Gastrocnemius medialis (tissue), 4 donors: ENCODE measurements at regions not wholly inside any gene's neighbourhood (a gene's known extent, or its start where the extent isn't known, plus 50 kb on each side); places are given as distances from the start of the nearest gene placed in this dataset.
A peak's percentile ranks its signal among the peaks of the same experiment; 100 is the strongest.

Experiments used
- ATAC-seq, 2 donors: fragments of 150-250 bp; one replicate each; pipeline ENCODE4 v1.9.1; 2016
- DNase-seq, 2 donors: peaks; one replicate each; pipeline ENCODE4 v3.0.0-alpha.2; 2019
- H3K27ac ChIP-seq, 4 donors: fragments of 200-600 bp; sonication (generic); 1 replicate in 1 of 4; 2 replicates in 3 of 4; pipeline ENCODE4 v1.5.1; 2016 to 2018; ENCODE audit warnings: mild to moderate bottlenecking in 2 of 4, moderate library complexity in 1 of 4
- H3K27me3 ChIP-seq, 3 donors: fragments of 200-600 bp; sonication (generic) in 2 of 3; 1 replicate in 1 of 3; 2 replicates in 2 of 3; pipeline versions ENCODE4 v1.5.1 to v1.6.0; 2016 to 2019; ENCODE audit warnings: mild to moderate bottlenecking in 1 of 3, moderate library complexity in 1 of 3
- H3K36me3 ChIP-seq, 2 donors: fragments of 200-600 bp; sonication (generic) in 1 of 2; one replicate each; pipeline ENCODE4 v1.5.1; 2017 to 2018
- H3K4me1 ChIP-seq, 2 donors: fragments of 200-600 bp; sonication (generic) in 1 of 2; one replicate each; pipeline ENCODE4 v1.5.1; 2016 to 2017; ENCODE audit warnings: mild to moderate bottlenecking in 2 of 2
- H3K4me3 ChIP-seq, 4 donors: fragments of 200-600 bp; sonication (generic) in 3 of 4; 1 replicate in 1 of 4; 2 replicates in 3 of 4; pipeline ENCODE4 v1.5.1; 2016 to 2019; ENCODE audit warnings: mild to moderate bottlenecking in 2 of 4
- H3K9me3 ChIP-seq, 3 donors: fragments of 200-600 bp; sonication (generic) in 2 of 3; 1 replicate in 1 of 3; 2 replicates in 2 of 3; pipeline ENCODE4 v1.5.1; 2016 to 2019
- POLR2A ChIP-seq, 2 donors: fragments of 450-650 bp; IDR thresholded peaks; one replicate each; pipeline ENCODE4 v1.6.1; 2017; ENCODE audit warnings: antibody characterized with exemption in 2 of 2, mild to moderate bottlenecking in 2 of 2, moderate library complexity in 2 of 2
- in situ Hi-C, 4 donors: fragments of 200-750 bp; cut with MboI; loops; one replicate each; pipeline versions ENCODE4 v1.15.0 to v1.8.0; 2017; ENCODE audit warnings: low sequenced_read_pairs in 4 of 4
- intact Hi-C: fragments of 100-400 bp; cut with DNase I; formaldehyde crosslinking; loops from one replicate; pipeline ENCODE4 v1.15.1; 2023; ENCODE audit warnings: low total_unique reads
- TF ChIP-seq, protein P1 (sequence below), 5 experiments: fragments of 450-650 bp in 3 of 5; fragments of 200-600 bp in 2 of 5; sonication (generic) in 2 of 5; IDR thresholded peaks in 4 of 5; conservative IDR thresholded peaks in 1 of 5; 1 replicate in 4 of 5; 2 replicates in 1 of 5; pipeline ENCODE4 v1.5.1; 2016 to 2019; ENCODE audit warnings: antibody characterized with exemption in 5 of 5, mild to moderate bottlenecking in 3 of 5, moderate library complexity in 3 of 5

DNA sequence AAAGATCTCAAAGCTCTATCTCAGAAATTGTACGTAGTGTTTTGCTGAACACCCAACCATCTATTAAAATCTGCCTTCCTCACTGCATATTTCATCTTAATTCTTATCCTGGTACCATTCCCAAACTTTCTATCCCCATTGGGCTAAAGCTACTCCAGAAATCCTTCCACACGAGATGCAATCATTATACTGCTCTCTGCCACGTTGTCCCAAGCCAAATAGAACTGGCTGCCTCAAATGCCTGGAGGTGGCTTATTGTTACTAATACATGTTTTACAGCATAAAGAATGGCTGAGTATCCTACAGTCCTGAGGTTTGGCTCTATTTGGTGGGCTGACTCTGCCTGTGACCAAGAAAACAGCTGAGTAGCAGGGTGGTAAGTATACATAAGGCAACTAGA lies 306.0 kb upstream of the ACVR2A start:
- DNase-seq (no peak), ATAC-seq (no peak)
- in situ Hi-C loops, result loop anchor here in 1 of 4 donors (25.0 kb wide), 1 partner anchor 373 kb away; no protein-coding TSS in a partner anchor
- H3K27me3 ChIP-seq, result no peaks in the 10 kb centered on the region
- no peaks in the 10 kb centered on the region for H3K9me3 ChIP-seq
- peaks cover 0 to 5% of the 10 kb centered on the region in 2 donors for H3K4me1 ChIP-seq
- H3K36me3 ChIP-seq, result no peaks in the 10 kb centered on the region
- no peak overlapping the region for H3K4me3 ChIP-seq
- intact Hi-C loops, result no loop called here
- TF ChIP-seq, protein P1, sequence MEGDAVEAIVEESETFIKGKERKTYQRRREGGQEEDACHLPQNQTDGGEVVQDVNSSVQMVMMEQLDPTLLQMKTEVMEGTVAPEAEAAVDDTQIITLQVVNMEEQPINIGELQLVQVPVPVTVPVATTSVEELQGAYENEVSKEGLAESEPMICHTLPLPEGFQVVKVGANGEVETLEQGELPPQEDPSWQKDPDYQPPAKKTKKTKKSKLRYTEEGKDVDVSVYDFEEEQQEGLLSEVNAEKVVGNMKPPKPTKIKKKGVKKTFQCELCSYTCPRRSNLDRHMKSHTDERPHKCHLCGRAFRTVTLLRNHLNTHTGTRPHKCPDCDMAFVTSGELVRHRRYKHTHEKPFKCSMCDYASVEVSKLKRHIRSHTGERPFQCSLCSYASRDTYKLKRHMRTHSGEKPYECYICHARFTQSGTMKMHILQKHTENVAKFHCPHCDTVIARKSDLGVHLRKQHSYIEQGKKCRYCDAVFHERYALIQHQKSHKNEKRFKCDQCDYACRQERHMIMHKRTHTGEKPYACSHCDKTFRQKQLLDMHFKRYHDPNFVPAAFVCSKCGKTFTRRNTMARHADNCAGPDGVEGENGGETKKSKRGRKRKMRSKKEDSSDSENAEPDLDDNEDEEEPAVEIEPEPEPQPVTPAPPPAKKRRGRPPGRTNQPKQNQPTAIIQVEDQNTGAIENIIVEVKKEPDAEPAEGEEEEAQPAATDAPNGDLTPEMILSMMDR (IDR thresholded peaks at IDR 0.05 in 4 of 5, conservative IDR thresholded peaks at IDR 0.05 in 1 of 5), result no peak
- TF ChIP-seq POLR2A (IDR thresholded peaks at IDR 0.05), result no peak
- no peak overlapping the region for H3K27ac ChIP-seq

- Histone ChIP-seq H3K9me3 (no peaks in the 10 kb centered on the region), H3K36me3 (no peaks in the 10 kb centered on the region), H3K4me1 (peaks cover 0 to 5% of the 10 kb centered on the region in 2 donors), H3K4me3 (no peak overlapping the region), H3K27ac (no peak overlapping the region), H3K27me3 (no peaks in the 10 kb centered on the region)
- no peak for TF ChIP-seq POLR2A (IDR thresholded peaks at IDR 0.05)
- TF ChIP-seq, protein P1 (IDR thresholded peaks at IDR 0.05 in 4 of 5, conservative IDR thresholded peaks at IDR 0.05 in 1 of 5), result no peak
- DNase-seq (no peak), ATAC-seq (peak; percentile 76 to 80)
- intact Hi-C loops (no loop called here), in situ Hi-C loops (loop anchor here in 1 of 4 donors (25.0 kb wide), 1 partner anchor 374 kb away; no protein-coding TSS in a partner anchor)
These were observed 306.7 kb upstream of the ACVR2A start for GRCh38 chr2:147538088-147538487.

DNA sequence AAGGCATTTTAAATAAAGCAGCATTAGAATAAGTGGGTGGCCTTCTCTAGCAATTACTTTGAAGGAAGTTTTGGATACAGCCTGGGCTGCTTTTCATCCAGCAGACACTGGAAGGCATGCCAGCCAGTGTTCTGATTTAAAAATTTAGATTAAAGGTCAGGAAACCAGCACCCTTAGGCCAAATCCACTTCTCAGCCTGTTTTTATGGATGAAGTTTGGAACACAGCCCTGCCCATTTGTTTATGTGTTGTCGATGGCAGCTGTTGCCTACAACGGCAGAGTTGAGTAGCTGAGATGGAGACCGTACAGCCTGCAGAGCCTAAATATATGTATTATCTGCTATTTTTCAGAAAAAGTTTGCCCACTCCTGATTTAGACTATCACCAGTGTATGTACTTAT lies 313.6 kb upstream of the ACVR2A start:
- no peak for TF ChIP-seq POLR2A (IDR thresholded peaks at IDR 0.05)
- TF ChIP-seq, protein P1 (IDR thresholded peaks at IDR 0.05 in 4 of 5, conservative IDR thresholded peaks at IDR 0.05 in 1 of 5), result no peak
- ATAC-seq (no peak), DNase-seq (no peak)
- H3K4me1 ChIP-seq, result no peaks in the 10 kb centered on the region
- in situ Hi-C loops, result loop anchor here in 1 of 4 donors (25.0 kb wide), 1 partner anchor 381 kb away; no protein-coding TSS in a partner anchor
- H3K27ac ChIP-seq, result no peak overlapping the region
- H3K27me3 ChIP-seq, result no peaks in the 10 kb centered on the region
- no peak overlapping the region for H3K4me3 ChIP-seq
- intact Hi-C loops, result no loop called here
- no peaks in the 10 kb centered on the region for H3K9me3 ChIP-seq
- H3K36me3 ChIP-seq, result no peaks in the 10 kb centered on the region

- no peak overlapping the region for H3K4me3 ChIP-seq
- no peak for ATAC-seq
- no peaks in the 10 kb centered on the region for H3K36me3 ChIP-seq
- no peaks in the 10 kb centered on the region for H3K9me3 ChIP-seq
- TF ChIP-seq, protein P1 (IDR thresholded peaks at IDR 0.05 in 4 of 5, conservative IDR thresholded peaks at IDR 0.05 in 1 of 5), result no peak
- TF ChIP-seq POLR2A (IDR thresholded peaks at IDR 0.05), result no peak
- H3K4me1 ChIP-seq, result peaks cover 0 to 3% of the 10 kb centered on the region in 2 donors
- in situ Hi-C loops (loop anchor here in 1 of 4 donors (25.0 kb wide), 1 partner anchor 382 kb away; no protein-coding TSS in a partner anchor), intact Hi-C loops (no loop called here)
- no peaks in the 10 kb centered on the region for H3K27me3 ChIP-seq
- no peak overlapping the region for H3K27ac ChIP-seq
- no peak for DNase-seq
These were observed 314.8 kb upstream of the ACVR2A start for GRCh38 chr2:147530033-147530432.
